ENCODE measurements at regions not wholly inside any gene's neighbourhood (a gene's known extent, or its start where the extent isn't known, plus 50 kb on each side); places are given as distances from the start of the nearest gene placed in this dataset.
A peak's percentile ranks its signal among the peaks of the same experiment; 100 is the strongest.

GRCh38 chr10:88159127-88159829 lies 295.9 kb downstream of the PTEN start:
- Histone ChIP-seq H3K27ac (ENCODE audit: low read depth in 2 of 2, low read length in 2 of 2) (peak overlapping the region in 1 of 2 donors; percentile 49), H3K36me3 (ENCODE audit: control insufficient read depth in 2 of 2, insufficient read depth in 2 of 2, low read length in 2 of 2) (no peaks in the 10 kb centered on the region), H3K27me3 (ENCODE audit: control insufficient read depth in 2 of 2, insufficient read depth in 2 of 2, low read length in 2 of 2) (no peaks in the 10 kb centered on the region), H3K4me1 (ENCODE audit: control insufficient read depth in 2 of 2, insufficient read depth in 2 of 2, low read length in 2 of 2) (peaks cover 3 to 16% of the 10 kb centered on the region in 2 donors), H3K9me3 (ENCODE audit: control insufficient read depth in 2 of 2, low read length in 2 of 2) (no peaks in the 10 kb centered on the region), H3K9ac (ENCODE audit: low read depth in 1 of 2, low read length in 2 of 2) (no peak overlapping the region), H3K4me3 (ENCODE audit: low read length in 2 of 2) (no peak overlapping the region)

GRCh38 chr10:88161070-88161469 lies 297.6 kb downstream of the PTEN start:
- Histone ChIP-seq H3K27me3 (ENCODE audit: control insufficient read depth in 2 of 2, insufficient read depth in 2 of 2, low read length in 2 of 2) (no peaks in the 10 kb centered on the region), H3K27ac (ENCODE audit: low read depth in 2 of 2, low read length in 2 of 2) (no peak overlapping the region)

GRCh38 chr10:88161756-88162155 lies 298.3 kb downstream of the PTEN start:
- no peaks in the 10 kb centered on the region for H3K27me3 ChIP-seq (ENCODE audit: control insufficient read depth in 2 of 2, insufficient read depth in 2 of 2, low read length in 2 of 2)
- no peak overlapping the region for H3K27ac ChIP-seq (ENCODE audit: low read depth in 2 of 2, low read length in 2 of 2)
- no peak overlapping the region for H3K4me3 ChIP-seq (ENCODE audit: low read length in 2 of 2)
- peaks cover 3 to 16% of the 10 kb centered on the region in 2 donors for H3K4me1 ChIP-seq (ENCODE audit: control insufficient read depth in 2 of 2, insufficient read depth in 2 of 2, low read length in 2 of 2)
- H3K9ac ChIP-seq (ENCODE audit: low read depth in 1 of 2, low read length in 2 of 2), result no peak overlapping the region
- H3K9me3 ChIP-seq (ENCODE audit: control insufficient read depth in 2 of 2, low read length in 2 of 2), result no peaks in the 10 kb centered on the region
- H3K36me3 ChIP-seq (ENCODE audit: control insufficient read depth in 2 of 2, insufficient read depth in 2 of 2, low read length in 2 of 2), result no peaks in the 10 kb centered on the region

More at GRCh38 chr10:88161070-88161469, 297.6 kb downstream of the PTEN start:
- H3K4me1 ChIP-seq (ENCODE audit: control insufficient read depth in 2 of 2, insufficient read depth in 2 of 2, low read length in 2 of 2), result peaks cover 3 to 16% of the 10 kb centered on the region in 2 donors
- no peak overlapping the region for H3K9ac ChIP-seq (ENCODE audit: low read depth in 1 of 2, low read length in 2 of 2)
- no peak overlapping the region for H3K4me3 ChIP-seq (ENCODE audit: low read length in 2 of 2)
- H3K9me3 ChIP-seq (ENCODE audit: control insufficient read depth in 2 of 2, low read length in 2 of 2), result no peaks in the 10 kb centered on the region
- no peaks in the 10 kb centered on the region for H3K36me3 ChIP-seq (ENCODE audit: control insufficient read depth in 2 of 2, insufficient read depth in 2 of 2, low read length in 2 of 2)

- H3K27ac ChIP-seq (ENCODE audit: low read depth in 2 of 2, low read length in 2 of 2), result no peak overlapping the region
- H3K9ac ChIP-seq (ENCODE audit: low read depth in 1 of 2, low read length in 2 of 2), result no peak overlapping the region
- H3K27me3 ChIP-seq (ENCODE audit: control insufficient read depth in 2 of 2, insufficient read depth in 2 of 2, low read length in 2 of 2), result no peaks in the 10 kb centered on the region
- no peaks in the 10 kb centered on the region for H3K9me3 ChIP-seq (ENCODE audit: control insufficient read depth in 2 of 2, low read length in 2 of 2)
- peaks cover 3 to 10% of the 10 kb centered on the region in 2 donors for H3K4me1 ChIP-seq (ENCODE audit: control insufficient read depth in 2 of 2, insufficient read depth in 2 of 2, low read length in 2 of 2)
- no peaks in the 10 kb centered on the region for H3K36me3 ChIP-seq (ENCODE audit: control insufficient read depth in 2 of 2, insufficient read depth in 2 of 2, low read length in 2 of 2)
- no peak overlapping the region for H3K4me3 ChIP-seq (ENCODE audit: low read length in 2 of 2)
These were observed 299.4 kb downstream of the PTEN start for GRCh38 chr10:88162852-88163251.

- Histone ChIP-seq H3K27ac (ENCODE audit: low read depth in 2 of 2, low read length in 2 of 2) (no peak overlapping the region), H3K9ac (ENCODE audit: low read depth in 1 of 2, low read length in 2 of 2) (no peak overlapping the region), H3K27me3 (ENCODE audit: control insufficient read depth in 2 of 2, insufficient read depth in 2 of 2, low read length in 2 of 2) (no peaks in the 10 kb centered on the region), H3K36me3 (ENCODE audit: control insufficient read depth in 2 of 2, insufficient read depth in 2 of 2, low read length in 2 of 2) (no peaks in the 10 kb centered on the region), H3K4me3 (ENCODE audit: low read length in 2 of 2) (no peak overlapping the region), H3K9me3 (ENCODE audit: control insufficient read depth in 2 of 2, low read length in 2 of 2) (no peaks in the 10 kb centered on the region), H3K4me1 (ENCODE audit: control insufficient read depth in 2 of 2, insufficient read depth in 2 of 2, low read length in 2 of 2) (peaks cover 3 to 6% of the 10 kb centered on the region in 2 donors)
These were observed 300.1 kb downstream of the PTEN start for GRCh38 chr10:88163572-88163971.

GRCh38 chr10:88164471-88164870 lies 301.0 kb downstream of the PTEN start:
- Histone ChIP-seq H3K27ac (ENCODE audit: low read depth in 2 of 2, low read length in 2 of 2) (no peak overlapping the region), H3K27me3 (ENCODE audit: control insufficient read depth in 2 of 2, insufficient read depth in 2 of 2, low read length in 2 of 2) (no peaks in the 10 kb centered on the region), H3K4me3 (ENCODE audit: low read length in 2 of 2) (no peak overlapping the region), H3K9me3 (ENCODE audit: control insufficient read depth in 2 of 2, low read length in 2 of 2) (no peaks in the 10 kb centered on the region), H3K9ac (ENCODE audit: low read depth in 1 of 2, low read length in 2 of 2) (no peak overlapping the region), H3K4me1 (ENCODE audit: control insufficient read depth in 2 of 2, insufficient read depth in 2 of 2, low read length in 2 of 2) (no peaks in the 10 kb centered on the region), H3K36me3 (ENCODE audit: control insufficient read depth in 2 of 2, insufficient read depth in 2 of 2, low read length in 2 of 2) (no peaks in the 10 kb centered on the region)

GRCh38 chr10:88165849-88166271 lies 302.4 kb downstream of the PTEN start:
- no peak overlapping the region for H3K9ac ChIP-seq (ENCODE audit: low read depth in 1 of 2, low read length in 2 of 2)
- H3K4me1 ChIP-seq (ENCODE audit: control insufficient read depth in 2 of 2, insufficient read depth in 2 of 2, low read length in 2 of 2), result no peaks in the 10 kb centered on the region
- H3K27me3 ChIP-seq (ENCODE audit: control insufficient read depth in 2 of 2, insufficient read depth in 2 of 2, low read length in 2 of 2), result no peaks in the 10 kb centered on the region
- no peak overlapping the region for H3K4me3 ChIP-seq (ENCODE audit: low read length in 2 of 2)
- H3K27ac ChIP-seq (ENCODE audit: low read depth in 2 of 2, low read length in 2 of 2), result no peak overlapping the region
- H3K9me3 ChIP-seq (ENCODE audit: control insufficient read depth in 2 of 2, low read length in 2 of 2), result no peaks in the 10 kb centered on the region
- H3K36me3 ChIP-seq (ENCODE audit: control insufficient read depth in 2 of 2, insufficient read depth in 2 of 2, low read length in 2 of 2), result no peaks in the 10 kb centered on the region

GRCh38 chr10:88168171-88169036 lies 305.0 kb downstream of the PTEN start:
- no peak overlapping the region for H3K4me3 ChIP-seq (ENCODE audit: low read length in 2 of 2)
- no peaks in the 10 kb centered on the region for H3K36me3 ChIP-seq (ENCODE audit: control insufficient read depth in 2 of 2, insufficient read depth in 2 of 2, low read length in 2 of 2)
- no peaks in the 10 kb centered on the region for H3K9me3 ChIP-seq (ENCODE audit: control insufficient read depth in 2 of 2, low read length in 2 of 2)
- H3K4me1 ChIP-seq (ENCODE audit: control insufficient read depth in 2 of 2, insufficient read depth in 2 of 2, low read length in 2 of 2), result no peaks in the 10 kb centered on the region
- no peaks in the 10 kb centered on the region for H3K27me3 ChIP-seq (ENCODE audit: control insufficient read depth in 2 of 2, insufficient read depth in 2 of 2, low read length in 2 of 2)
- H3K27ac ChIP-seq (ENCODE audit: low read depth in 2 of 2, low read length in 2 of 2), result no peak overlapping the region
- H3K9ac ChIP-seq (ENCODE audit: low read depth in 1 of 2, low read length in 2 of 2), result no peak overlapping the region

- Histone ChIP-seq H3K9me3 (ENCODE audit: control insufficient read depth in 2 of 2, low read length in 2 of 2) (no peaks in the 10 kb centered on the region), H3K9ac (ENCODE audit: low read depth in 1 of 2, low read length in 2 of 2) (no peak overlapping the region), H3K36me3 (ENCODE audit: control insufficient read depth in 2 of 2, insufficient read depth in 2 of 2, low read length in 2 of 2) (no peaks in the 10 kb centered on the region), H3K27me3 (ENCODE audit: control insufficient read depth in 2 of 2, insufficient read depth in 2 of 2, low read length in 2 of 2) (no peaks in the 10 kb centered on the region), H3K4me3 (ENCODE audit: low read length in 2 of 2) (no peak overlapping the region), H3K4me1 (ENCODE audit: control insufficient read depth in 2 of 2, insufficient read depth in 2 of 2, low read length in 2 of 2) (no peaks in the 10 kb centered on the region), H3K27ac (ENCODE audit: low read depth in 2 of 2, low read length in 2 of 2) (no peak overlapping the region)
These were observed 305.6 kb downstream of the PTEN start for GRCh38 chr10:88169037-88169319.

- H3K4me3 ChIP-seq (ENCODE audit: low read length in 2 of 2), result no peak overlapping the region
- no peaks in the 10 kb centered on the region for H3K9me3 ChIP-seq (ENCODE audit: control insufficient read depth in 2 of 2, low read length in 2 of 2)
- H3K27ac ChIP-seq (ENCODE audit: low read depth in 2 of 2, low read length in 2 of 2), result no peak overlapping the region
- H3K27me3 ChIP-seq (ENCODE audit: control insufficient read depth in 2 of 2, insufficient read depth in 2 of 2, low read length in 2 of 2), result no peaks in the 10 kb centered on the region
- H3K36me3 ChIP-seq (ENCODE audit: control insufficient read depth in 2 of 2, insufficient read depth in 2 of 2, low read length in 2 of 2), result no peaks in the 10 kb centered on the region
- H3K9ac ChIP-seq (ENCODE audit: low read depth in 1 of 2, low read length in 2 of 2), result no peak overlapping the region
- H3K4me1 ChIP-seq (ENCODE audit: control insufficient read depth in 2 of 2, insufficient read depth in 2 of 2, low read length in 2 of 2), result no peaks in the 10 kb centered on the region
These were observed 307.2 kb downstream of the PTEN start for GRCh38 chr10:88170628-88171027.
